ENCODE measurements at regions not wholly inside any gene's neighbourhood (a gene's known extent, or its start where the extent isn't known, plus 50 kb on each side); places are given as distances from the start of the nearest gene placed in this dataset.

GRCh38 chr6:168724033-168724432 lies 283.0 kb downstream of the SMOC2 start:
- Histone ChIP-seq H3K36me3 (no peaks in the 10 kb centered on the region), H3K4me3 (no peak overlapping the region), H3K9me3 (no peaks in the 10 kb centered on the region), H3K4me1 (ENCODE audit: control insufficient read depth in 1 of 2, low read depth in 2 of 2) (no peaks in the 10 kb centered on the region), H3K27ac (no peak overlapping the region), H3K27me3 (replicated peaks; ENCODE audit: insufficient read depth) (no peaks in the 10 kb centered on the region)
- DNase-seq (ENCODE audit: low spot score) = no peak
- no peak for TF ChIP-seq CTCF (IDR thresholded peaks at IDR 0.05)
- ATAC-seq (ENCODE audit: insufficient number of reproducible peaks, low FRiP score, low read depth) = no peak

- no peaks in the 10 kb centered on the region for H3K36me3 ChIP-seq
- H3K27ac ChIP-seq = no peak overlapping the region
- ATAC-seq (ENCODE audit: insufficient number of reproducible peaks, low FRiP score, low read depth) = no peak
- H3K4me1 ChIP-seq (ENCODE audit: control insufficient read depth in 1 of 2, low read depth in 2 of 2) = no peaks in the 10 kb centered on the region
- no peaks in the 10 kb centered on the region for H3K9me3 ChIP-seq
- no peak overlapping the region for H3K4me3 ChIP-seq
- no peak for TF ChIP-seq CTCF (IDR thresholded peaks at IDR 0.05)
- DNase-seq (ENCODE audit: low spot score) = no peak
- H3K27me3 ChIP-seq (replicated peaks; ENCODE audit: insufficient read depth) = no peaks in the 10 kb centered on the region
Measured at GRCh38 chr6:168722397-168722796, 281.4 kb downstream of the SMOC2 start.

- Histone ChIP-seq H3K9me3 (no peaks in the 10 kb centered on the region), H3K36me3 (no peaks in the 10 kb centered on the region), H3K27ac (no peak overlapping the region), H3K4me3 (no peak overlapping the region), H3K27me3 (replicated peaks; ENCODE audit: insufficient read depth) (no peaks in the 10 kb centered on the region), H3K4me1 (ENCODE audit: control insufficient read depth in 1 of 2, low read depth in 2 of 2) (no peaks in the 10 kb centered on the region)
- no peak for DNase-seq (ENCODE audit: low spot score)
- TF ChIP-seq CTCF (IDR thresholded peaks at IDR 0.05) = no peak
- no peak for ATAC-seq (ENCODE audit: insufficient number of reproducible peaks, low FRiP score, low read depth)
Measured at GRCh38 chr6:168721571-168721970, 280.6 kb downstream of the SMOC2 start.

GRCh38 chr6:168719901-168720300 lies 278.9 kb downstream of the SMOC2 start:
- no peak for TF ChIP-seq CTCF (IDR thresholded peaks at IDR 0.05)
- Histone ChIP-seq H3K27me3 (replicated peaks; ENCODE audit: insufficient read depth) (no peaks in the 10 kb centered on the region), H3K36me3 (no peaks in the 10 kb centered on the region), H3K4me3 (no peak overlapping the region), H3K27ac (no peak overlapping the region), H3K4me1 (ENCODE audit: control insufficient read depth in 1 of 2, low read depth in 2 of 2) (no peaks in the 10 kb centered on the region), H3K9me3 (no peaks in the 10 kb centered on the region)
- DNase-seq (ENCODE audit: low spot score) (no peak), ATAC-seq (ENCODE audit: insufficient number of reproducible peaks, low FRiP score, low read depth) (no peak)

GRCh38 chr6:168718821-168719475 lies 278.0 kb downstream of the SMOC2 start:
- H3K4me1 ChIP-seq (ENCODE audit: control insufficient read depth in 1 of 2, low read depth in 2 of 2) = no peaks in the 10 kb centered on the region
- ATAC-seq (ENCODE audit: insufficient number of reproducible peaks, low FRiP score, low read depth) (no peak), DNase-seq (ENCODE audit: low spot score) (no peak)
- H3K27ac ChIP-seq = no peak overlapping the region
- no peaks in the 10 kb centered on the region for H3K36me3 ChIP-seq
- H3K27me3 ChIP-seq (replicated peaks; ENCODE audit: insufficient read depth) = no peaks in the 10 kb centered on the region
- no peaks in the 10 kb centered on the region for H3K9me3 ChIP-seq
- TF ChIP-seq CTCF (IDR thresholded peaks at IDR 0.05) = no peak
- no peak overlapping the region for H3K4me3 ChIP-seq

Measured in thoracic aorta (tissue), 2 donors.